ENCODE measurements at regions not wholly inside any gene's neighbourhood (a gene's known extent, or its start where the extent isn't known, plus 50 kb on each side); places are given as distances from the start of the nearest gene placed in this dataset.

- TF ChIP-seq ZNF121 (CRISPR knock-in tag; IDR thresholded peaks at IDR 0.05) (no peak), TP53 (CRISPR knock-in tag; IDR thresholded peaks at IDR 0.05) (no peak), RELA (CRISPR knock-in tag; IDR thresholded peaks at IDR 0.05; ENCODE audit: borderline replicate concordance) (no peak), NFYB (CRISPR knock-in tag; conservative IDR thresholded peaks at IDR 0.05; ENCODE audit: low read depth) (no peak), MXD4 (CRISPR knock-in tag; IDR thresholded peaks at IDR 0.05; ENCODE audit: borderline replicate concordance) (no peak), HMGA2 (CRISPR knock-in tag; IDR thresholded peaks at IDR 0.05) (no peak), STAT6 (CRISPR knock-in tag; conservative IDR thresholded peaks at IDR 0.05; ENCODE audit: low read depth) (no peak), USF1 (CRISPR knock-in tag; IDR thresholded peaks at IDR 0.05) (no peak), CREM (CRISPR knock-in tag; IDR thresholded peaks at IDR 0.05) (no peak), ZNF263 (CRISPR knock-in tag; IDR thresholded peaks at IDR 0.05; ENCODE audit: low read depth) (no peak)
- TF ChIP-seq, protein P1, sequence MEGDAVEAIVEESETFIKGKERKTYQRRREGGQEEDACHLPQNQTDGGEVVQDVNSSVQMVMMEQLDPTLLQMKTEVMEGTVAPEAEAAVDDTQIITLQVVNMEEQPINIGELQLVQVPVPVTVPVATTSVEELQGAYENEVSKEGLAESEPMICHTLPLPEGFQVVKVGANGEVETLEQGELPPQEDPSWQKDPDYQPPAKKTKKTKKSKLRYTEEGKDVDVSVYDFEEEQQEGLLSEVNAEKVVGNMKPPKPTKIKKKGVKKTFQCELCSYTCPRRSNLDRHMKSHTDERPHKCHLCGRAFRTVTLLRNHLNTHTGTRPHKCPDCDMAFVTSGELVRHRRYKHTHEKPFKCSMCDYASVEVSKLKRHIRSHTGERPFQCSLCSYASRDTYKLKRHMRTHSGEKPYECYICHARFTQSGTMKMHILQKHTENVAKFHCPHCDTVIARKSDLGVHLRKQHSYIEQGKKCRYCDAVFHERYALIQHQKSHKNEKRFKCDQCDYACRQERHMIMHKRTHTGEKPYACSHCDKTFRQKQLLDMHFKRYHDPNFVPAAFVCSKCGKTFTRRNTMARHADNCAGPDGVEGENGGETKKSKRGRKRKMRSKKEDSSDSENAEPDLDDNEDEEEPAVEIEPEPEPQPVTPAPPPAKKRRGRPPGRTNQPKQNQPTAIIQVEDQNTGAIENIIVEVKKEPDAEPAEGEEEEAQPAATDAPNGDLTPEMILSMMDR (IDR thresholded peaks at IDR 0.05): no peak
- TF ChIP-seq, protein P2, sequence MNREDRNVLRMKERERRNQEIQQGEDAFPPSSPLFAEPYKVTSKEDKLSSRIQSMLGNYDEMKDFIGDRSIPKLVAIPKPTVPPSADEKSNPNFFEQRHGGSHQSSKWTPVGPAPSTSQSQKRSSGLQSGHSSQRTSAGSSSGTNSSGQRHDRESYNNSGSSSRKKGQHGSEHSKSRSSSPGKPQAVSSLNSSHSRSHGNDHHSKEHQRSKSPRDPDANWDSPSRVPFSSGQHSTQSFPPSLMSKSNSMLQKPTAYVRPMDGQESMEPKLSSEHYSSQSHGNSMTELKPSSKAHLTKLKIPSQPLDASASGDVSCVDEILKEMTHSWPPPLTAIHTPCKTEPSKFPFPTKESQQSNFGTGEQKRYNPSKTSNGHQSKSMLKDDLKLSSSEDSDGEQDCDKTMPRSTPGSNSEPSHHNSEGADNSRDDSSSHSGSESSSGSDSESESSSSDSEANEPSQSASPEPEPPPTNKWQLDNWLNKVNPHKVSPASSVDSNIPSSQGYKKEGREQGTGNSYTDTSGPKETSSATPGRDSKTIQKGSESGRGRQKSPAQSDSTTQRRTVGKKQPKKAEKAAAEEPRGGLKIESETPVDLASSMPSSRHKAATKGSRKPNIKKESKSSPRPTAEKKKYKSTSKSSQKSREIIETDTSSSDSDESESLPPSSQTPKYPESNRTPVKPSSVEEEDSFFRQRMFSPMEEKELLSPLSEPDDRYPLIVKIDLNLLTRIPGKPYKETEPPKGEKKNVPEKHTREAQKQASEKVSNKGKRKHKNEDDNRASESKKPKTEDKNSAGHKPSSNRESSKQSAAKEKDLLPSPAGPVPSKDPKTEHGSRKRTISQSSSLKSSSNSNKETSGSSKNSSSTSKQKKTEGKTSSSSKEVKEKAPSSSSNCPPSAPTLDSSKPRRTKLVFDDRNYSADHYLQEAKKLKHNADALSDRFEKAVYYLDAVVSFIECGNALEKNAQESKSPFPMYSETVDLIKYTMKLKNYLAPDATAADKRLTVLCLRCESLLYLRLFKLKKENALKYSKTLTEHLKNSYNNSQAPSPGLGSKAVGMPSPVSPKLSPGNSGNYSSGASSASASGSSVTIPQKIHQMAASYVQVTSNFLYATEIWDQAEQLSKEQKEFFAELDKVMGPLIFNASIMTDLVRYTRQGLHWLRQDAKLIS (CRISPR knock-in tag; IDR thresholded peaks at IDR 0.05; ENCODE audit: borderline replicate concordance): no peak
- TF ChIP-seq, protein P3, sequence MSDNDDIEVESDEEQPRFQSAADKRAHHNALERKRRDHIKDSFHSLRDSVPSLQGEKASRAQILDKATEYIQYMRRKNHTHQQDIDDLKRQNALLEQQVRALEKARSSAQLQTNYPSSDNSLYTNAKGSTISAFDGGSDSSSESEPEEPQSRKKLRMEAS (CRISPR knock-in tag; IDR thresholded peaks at IDR 0.05): no peak
These were observed 146.3 kb downstream of the TLE3 start for GRCh38 chr15:69951256-69951897.

Measured in WTC11 (cell line).